HG03571 (cell line): ENCODE measurements at regions not wholly inside any gene's neighbourhood (a gene's known extent, or its start where the extent isn't known, plus 50 kb on each side); places are given as distances from the start of the nearest gene placed in this dataset.

Source experiments
- ATAC-seq: cut with Tn5 transposase; IDR thresholded peaks from one replicate; pipeline ENCODE4 v1.9.1; 2021; ENCODE audit not compliant: unreplicated experiment

DNA sequence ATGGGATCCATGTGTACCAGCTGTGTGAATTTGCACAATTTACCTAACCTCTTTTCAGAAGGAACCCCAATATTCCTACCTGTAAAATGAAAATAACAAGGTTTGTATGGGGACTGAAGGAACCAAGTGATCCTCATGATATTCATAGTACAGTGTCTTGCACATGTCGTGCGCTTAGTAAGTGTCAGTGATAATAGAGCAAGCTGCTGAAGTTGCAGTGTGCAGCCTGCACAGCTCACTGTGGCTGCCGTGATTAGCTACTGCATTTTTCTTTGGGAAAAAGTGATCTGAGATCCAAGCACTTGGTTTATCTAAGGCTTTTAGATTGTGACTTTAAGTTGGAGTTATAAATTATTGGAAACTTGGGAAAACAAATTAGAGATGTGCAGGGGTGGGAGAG, 135.9 kb upstream of the FRY start:
- no peak for ATAC-seq

DNA sequence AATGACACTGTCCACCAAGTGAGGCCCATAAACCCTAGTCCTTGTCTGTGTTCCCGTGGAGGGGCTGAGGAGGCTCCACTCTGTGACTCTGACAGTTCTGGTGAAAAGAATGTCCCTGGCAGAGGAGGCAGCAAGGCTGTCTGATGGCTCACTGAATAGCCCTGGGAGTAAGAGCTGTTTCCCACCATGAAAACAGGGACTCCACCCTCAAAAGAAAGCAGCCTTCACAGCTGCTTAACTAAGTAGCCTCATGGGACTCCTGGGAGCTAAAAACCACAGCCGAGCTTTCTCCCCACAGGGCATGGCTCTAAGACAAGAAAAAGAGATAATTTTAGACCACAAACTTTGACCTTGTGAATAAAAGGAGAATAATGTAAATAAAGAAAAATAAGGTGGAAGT, 135.1 kb upstream of the FRY start:
- peak; percentile 46 for ATAC-seq

- no peak for ATAC-seq
Observed at GRCh38 chr13:31898378-31899071, 133.0 kb upstream of the FRY start.

GRCh38 chr13:31901985-31902384, 129.6 kb upstream of the FRY start:
- ATAC-seq: no peak

DNA sequence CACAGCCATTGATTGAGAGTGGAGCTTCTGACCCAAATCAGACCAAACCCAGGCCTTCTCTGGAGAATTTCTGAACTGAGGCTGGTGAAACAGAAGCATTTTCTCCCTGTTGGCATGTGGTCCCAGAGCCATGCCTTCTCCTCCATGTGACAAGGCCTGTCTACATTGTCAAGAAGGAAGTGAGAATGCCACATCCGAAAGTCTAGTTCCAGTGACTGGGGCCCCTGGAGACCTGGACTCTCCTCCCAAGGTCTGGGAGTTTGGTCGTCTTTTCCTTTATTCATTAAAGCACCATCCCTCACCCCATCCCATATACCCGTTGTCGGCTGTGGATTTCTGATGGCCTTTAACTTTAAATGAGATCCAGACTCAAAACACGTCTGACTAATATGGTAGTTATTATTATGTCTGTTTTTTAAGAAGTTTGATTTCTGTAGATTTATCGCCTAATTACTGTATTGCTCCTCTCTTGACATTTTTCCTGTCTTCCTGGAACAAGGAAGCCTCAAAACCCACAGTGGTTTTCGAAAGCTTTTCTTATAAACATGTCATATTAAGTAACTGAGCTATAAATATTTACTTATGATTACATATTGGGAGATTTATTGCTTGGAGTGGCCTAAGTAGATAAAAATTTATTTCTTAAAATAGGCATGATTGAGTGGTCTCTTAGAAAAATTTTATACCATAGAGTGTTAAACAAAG, 128.3 kb upstream of the FRY start:
- no peak for ATAC-seq

DNA sequence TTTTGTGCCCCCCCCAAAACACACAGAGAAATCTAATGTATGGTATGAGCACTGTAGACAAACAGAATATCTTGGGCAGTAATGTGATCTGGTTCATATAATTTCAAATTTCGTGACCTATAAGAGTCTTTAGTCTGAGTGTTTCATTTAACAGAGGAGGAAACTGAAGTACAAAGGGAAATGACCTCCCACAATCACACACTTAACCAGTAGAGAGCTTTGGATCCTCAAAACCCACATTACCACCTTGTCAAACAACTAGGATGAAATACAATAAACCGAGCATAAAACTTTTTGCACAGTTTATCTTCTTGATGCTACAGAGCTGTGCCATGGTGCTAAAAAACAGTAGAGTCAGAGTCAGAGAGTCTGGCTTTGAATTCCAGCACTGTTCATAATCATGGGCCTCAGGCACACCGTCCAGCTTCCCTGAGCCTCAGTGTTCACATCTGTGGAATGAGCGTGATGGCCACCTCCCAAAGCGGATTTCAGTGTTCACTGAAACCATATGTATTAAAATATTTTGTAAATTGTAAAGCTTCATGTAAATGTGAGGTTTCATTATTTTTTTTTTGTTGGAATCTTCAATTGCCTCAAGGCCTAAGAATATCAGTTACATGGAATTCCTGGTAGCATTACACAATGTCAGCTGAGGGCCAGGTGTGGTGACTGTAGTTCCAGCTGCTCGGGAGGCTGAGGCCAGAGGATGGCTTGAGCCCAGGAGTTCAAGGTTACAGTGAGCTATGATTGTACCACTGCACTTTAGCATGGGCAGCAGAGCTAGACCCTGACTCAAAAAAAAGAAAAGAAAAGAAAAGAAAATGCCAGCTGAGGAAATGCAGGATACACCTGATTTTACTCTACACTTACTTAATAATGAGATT, 126.4 kb upstream of the FRY start:
- ATAC-seq: no peak

DNA sequence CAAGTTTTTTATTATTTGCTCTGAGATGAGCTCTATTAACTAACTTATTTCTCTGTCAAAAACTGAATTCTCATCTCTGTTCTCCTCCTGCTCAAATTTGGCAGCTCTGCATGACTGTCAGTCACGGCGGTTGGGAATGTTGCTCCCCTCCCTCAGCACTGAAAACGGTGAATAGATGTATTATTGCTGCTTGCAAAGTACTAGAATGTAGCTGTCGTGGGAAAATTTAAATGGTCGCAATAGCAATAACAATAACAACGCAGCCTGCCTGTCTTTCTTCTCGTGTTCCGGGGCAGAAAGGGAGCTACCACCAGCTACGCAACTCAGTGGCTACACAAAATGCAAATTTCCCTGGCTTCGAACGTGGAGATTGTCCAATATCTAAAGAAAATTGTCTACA, 125.6 kb upstream of the FRY start:
- no peak for ATAC-seq

DNA sequence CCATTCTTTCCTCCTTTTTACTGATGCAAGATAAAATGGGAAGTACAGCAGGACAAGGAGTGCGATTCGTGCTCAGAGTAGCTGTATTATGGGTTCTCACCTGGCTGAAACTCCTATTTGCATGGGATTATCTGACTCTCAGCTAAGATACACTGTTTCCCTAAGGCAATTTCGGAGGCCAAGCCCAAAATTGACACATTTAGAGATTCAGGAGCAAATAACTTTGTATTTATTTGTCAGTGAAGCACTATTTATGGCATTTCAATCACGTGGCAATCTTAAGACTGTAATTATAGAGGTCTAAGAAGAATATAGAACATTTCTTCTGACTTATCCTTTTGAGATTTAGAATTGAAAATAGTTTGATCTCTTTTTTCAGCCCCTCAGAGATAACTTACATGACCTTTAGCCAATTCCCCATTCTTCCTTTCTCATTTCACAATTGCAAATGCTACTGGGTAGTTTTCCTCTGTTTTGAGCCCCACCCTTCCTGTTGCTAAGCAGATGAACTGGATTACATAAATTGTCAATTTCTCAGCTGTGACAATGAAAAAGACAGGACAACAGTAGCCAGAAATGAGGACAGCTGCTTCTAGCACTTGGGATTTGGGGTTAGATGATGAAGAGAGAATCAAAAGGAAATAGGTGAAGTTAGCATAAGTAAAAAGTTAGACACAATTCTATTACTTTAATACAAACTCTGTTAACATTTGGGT, 122.7 kb upstream of the FRY start:
- no peak for ATAC-seq

DNA sequence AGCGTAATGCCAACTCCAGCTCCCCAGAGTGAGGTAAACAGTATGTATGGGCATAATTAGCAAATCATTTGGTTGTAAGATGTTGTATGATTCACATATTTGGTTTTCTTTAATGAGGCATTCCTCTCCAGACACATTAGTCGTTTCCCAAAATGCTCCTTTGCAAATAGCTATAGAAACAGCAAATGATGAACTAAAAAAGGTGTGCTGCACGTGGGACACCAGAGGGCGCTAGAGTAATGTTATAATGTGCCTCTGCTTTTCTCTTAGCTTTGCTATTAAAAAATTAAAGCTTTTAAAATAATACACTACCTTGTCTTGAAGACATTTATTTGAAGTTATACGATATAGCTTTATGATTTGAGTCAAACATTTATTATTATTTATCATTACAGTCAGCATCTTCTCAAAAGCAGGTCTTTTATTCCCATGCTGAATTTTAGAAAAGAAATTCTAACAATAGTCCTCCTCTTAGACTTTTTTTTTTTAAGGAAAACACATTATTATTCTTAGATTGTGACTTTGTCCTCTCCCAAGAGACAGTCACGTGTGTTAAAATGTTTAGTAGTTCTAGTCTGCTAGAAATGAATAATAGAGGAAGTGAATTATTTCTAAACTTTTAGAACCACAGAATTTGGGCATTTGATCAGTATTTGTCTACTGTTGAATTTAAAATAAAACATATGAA, 121.6 kb upstream of the FRY start:
- ATAC-seq: no peak

GRCh38 chr13:31910633-31911032, 120.9 kb upstream of the FRY start:
- no peak for ATAC-seq

DNA sequence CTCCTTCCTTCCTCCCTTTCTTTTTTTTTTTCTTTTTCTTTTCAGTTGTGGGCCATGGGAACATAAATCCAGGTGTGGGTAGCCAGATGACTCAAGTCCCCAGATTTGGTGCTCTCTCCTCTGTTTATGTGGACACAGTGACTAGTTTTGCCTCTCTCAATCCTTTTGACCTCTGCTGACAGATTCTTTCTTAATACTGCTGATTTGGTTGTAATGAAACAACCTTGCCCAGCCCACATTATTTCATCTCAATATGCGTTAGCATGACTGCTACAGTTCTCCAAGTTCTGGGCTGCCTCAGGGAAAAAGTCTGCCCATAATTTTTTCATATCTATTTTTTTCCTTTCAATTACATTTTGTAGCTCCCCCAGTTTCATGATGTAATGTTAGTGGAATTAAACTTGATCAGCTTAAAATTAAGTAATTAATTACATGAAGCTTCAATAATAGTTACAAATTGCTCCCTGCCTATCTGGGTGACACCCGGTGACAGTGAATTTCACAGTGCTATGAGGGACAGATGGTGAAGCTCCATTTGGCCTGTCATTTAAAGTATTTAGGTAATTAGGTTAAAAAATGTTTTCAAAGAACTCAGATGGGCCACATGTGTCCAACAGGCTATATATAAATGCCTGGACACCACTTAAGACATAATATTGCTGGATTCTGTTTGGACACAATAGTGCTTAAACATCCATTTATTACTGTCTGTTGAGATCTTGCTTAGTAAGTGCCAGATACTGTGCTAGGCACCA, 118.8 kb upstream of the FRY start:
- ATAC-seq: no peak

DNA sequence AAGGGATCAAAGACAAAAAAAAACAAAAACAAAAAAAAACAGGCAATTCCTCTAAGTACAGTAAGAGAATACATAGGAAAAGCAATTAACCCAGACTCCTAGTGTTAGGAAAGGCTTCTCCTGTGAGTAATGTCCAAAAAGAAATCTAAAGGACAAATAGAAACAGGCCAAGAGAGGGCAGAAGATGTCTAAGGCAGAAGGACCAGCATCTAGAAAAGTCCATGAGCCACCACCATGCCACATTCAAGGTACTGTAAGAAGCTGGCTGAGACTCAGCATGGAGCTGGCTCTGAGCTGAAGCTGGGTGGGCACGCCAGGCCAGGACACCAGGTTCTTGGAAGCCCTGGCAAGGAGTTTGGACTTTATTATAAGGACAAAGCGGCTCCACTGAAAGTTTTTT, 118.1 kb upstream of the FRY start:
- no peak for ATAC-seq

GRCh38 chr13:31914843-31915242, 116.7 kb upstream of the FRY start:
- ATAC-seq: no peak

DNA sequence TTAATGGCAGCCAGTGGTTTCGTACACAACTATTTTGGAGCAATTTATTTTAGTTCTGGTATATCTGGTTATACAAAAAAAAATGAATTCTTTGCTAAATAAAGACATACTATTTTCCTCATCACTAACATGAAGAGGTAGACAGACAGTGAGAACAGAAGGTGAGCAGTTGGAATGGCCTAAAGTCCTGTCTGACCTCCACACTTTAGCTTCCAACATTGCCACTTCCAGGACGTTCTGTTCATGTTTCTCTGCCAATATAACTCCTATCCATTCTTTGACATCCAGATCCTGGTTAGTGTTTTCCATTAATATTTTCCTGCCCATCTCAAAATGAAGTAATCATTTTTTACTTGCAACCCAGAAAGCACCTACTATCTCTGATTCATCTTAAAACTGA, 112.9 kb upstream of the FRY start:
- no peak for ATAC-seq

- ATAC-seq: no peak
Observed at GRCh38 chr13:31919241-31919640, 112.3 kb upstream of the FRY start.

DNA sequence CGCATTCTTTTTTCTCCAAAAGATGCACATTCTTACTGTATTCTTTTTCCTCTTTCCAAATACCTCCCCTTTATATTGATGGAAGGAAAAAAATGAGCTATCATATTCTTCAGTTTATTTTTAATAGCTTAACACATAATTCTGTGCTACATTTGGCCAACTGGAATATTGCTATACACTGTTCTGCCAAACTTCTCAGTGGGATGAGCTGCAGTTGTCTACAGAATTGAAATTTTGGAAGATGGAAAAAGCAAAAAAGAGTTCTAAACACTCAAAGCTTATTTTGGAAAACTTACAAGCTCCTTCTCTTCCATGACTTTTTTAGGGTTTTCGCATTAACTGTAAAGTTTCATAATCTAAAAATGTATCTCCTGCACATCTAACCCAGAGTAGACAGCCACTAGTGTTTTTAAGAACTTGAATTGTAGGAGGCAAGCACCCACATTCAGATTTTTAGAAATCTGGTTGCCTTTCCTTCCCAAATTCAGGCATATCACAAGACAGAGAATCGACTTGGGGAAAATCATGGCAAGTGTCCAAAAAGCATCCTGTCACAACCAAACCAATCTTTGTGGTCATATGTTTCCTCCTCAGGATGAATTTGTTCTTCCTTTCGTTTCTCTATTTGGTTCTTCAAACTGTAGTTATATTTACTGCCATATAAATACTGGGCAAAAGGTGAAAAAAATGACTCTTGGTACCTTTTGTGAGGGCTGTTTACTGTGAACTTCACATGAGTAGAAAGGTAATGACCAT, 111.4 kb upstream of the FRY start:
- no peak for ATAC-seq

DNA sequence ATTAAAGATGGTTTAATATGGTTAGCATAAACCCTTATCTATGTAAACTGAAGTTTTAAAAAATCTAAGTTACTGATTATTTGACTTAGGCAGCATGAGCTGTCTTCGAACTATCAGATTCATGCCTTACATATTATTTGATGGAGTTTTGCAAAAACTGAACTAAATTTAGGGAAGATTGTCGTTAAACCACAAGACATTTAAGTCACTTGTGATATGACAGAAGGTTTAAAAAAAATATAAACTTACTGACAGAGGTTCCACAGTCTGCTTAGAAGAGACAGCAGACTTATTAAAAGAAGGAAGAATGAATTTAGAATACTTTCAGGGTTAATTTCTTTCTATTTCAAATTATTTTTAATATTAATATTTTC, 110.9 kb upstream of the FRY start:
- no peak for ATAC-seq

DNA sequence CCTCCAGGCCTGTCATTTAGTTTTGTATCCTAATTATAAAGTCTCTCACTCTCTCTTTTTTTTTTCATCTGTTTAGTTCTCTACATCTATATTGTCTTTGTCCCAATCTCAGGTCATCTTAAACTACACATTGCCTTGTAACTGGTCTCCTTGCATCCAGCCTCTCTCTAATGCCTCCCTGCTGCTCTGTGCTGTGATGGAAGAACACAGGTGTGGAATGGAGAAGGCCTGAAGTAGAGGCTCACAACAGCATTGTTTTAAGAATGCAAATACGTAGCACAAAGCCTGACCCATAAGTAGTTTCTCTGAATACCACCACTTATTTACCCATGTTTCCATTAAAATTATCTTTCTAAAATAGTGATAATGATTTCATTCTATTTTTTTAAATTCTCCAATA, 108.8 kb upstream of the FRY start:
- ATAC-seq: no peak

DNA sequence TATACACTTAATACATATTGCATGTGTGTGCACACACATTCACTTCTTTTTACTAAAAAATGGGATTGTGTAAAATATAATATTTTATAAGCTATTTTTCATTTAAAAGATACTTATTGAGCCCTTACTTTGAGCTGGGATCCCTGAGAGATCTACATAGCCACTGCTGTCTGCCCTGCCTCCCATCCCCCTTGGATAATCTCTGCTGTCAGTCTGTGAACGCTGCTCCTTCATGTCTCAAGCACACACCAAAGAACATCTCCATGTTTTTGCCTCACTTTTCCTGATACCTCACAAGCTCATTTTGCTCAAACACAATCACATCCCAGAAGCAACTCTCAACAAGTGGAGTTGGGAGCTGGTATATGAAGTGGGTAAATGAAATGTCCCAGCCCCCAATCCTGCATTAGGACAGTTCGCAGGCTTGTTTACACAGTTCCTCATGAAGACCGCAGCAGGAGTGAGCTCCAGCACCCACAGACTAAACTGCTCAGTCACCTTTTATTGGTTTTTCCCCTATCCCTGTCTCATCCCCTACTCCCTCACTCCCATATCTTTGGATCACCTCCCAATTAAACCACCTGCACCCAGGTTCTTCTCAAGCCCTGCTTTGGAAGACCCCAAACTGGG, 108.3 kb upstream of the FRY start:
- ATAC-seq: no peak
